Ascending aorta (tissue), 2 donors: ENCODE measurements at regions not wholly inside any gene's neighbourhood (a gene's known extent, or its start where the extent isn't known, plus 50 kb on each side); places are given as distances from the start of the nearest gene placed in this dataset.

ENCODE experiments used
- DNase-seq, 2 donors: peaks; one replicate each; pipeline ENCODE4 v3.0.0-alpha.2; 2019; ENCODE audit warnings: low spot score in 2 of 2
- H3K27ac ChIP-seq, 2 donors: fragments of 200-600 bp; sonication (generic); one replicate each; pipeline ENCODE4 v1.5.1; 2016 to 2017; ENCODE audit warnings: mild to moderate bottlenecking in 1 of 2
- H3K27me3 ChIP-seq: fragments of 200-600 bp; sonication (generic); one replicate; pipeline ENCODE4 v1.5.1; 2017
- H3K36me3 ChIP-seq, 2 donors: fragments of 200-600 bp; sonication (generic); one replicate each; pipeline ENCODE4 v1.5.1; 2016
- H3K4me1 ChIP-seq, 2 donors: fragments of 200-600 bp; sonication (generic); one replicate each; pipeline ENCODE4 v1.5.1; 2016 to 2017; ENCODE audit warnings: mild to moderate bottlenecking in 1 of 2
- H3K4me3 ChIP-seq, 2 donors: fragments of 200-600 bp; sonication (generic); one replicate each; pipeline ENCODE4 v1.5.1; 2016 to 2017; ENCODE audit warnings: mild to moderate bottlenecking in 1 of 2
- H3K9me3 ChIP-seq, 2 donors: fragments of 200-600 bp; sonication (generic); one replicate each; pipeline ENCODE4 v1.5.1; 2016
- intact Hi-C: fragments of 100-400 bp; cut with DNase I; formaldehyde crosslinking; loops from one replicate; pipeline ENCODE4 v1.15.1; 2023
- TF ChIP-seq, protein P1 (sequence below), 3 experiments: fragments of 200-600 bp in 2 of 3; fragments of 450-650 bp in 1 of 3; sonication (generic) in 2 of 3; IDR thresholded peaks; one replicate each; pipeline ENCODE4 v1.5.1; 2016 to 2019; ENCODE audit warnings: antibody characterized with exemption in 3 of 3, mild to moderate bottlenecking in 1 of 3, moderate library complexity in 1 of 3

DNA sequence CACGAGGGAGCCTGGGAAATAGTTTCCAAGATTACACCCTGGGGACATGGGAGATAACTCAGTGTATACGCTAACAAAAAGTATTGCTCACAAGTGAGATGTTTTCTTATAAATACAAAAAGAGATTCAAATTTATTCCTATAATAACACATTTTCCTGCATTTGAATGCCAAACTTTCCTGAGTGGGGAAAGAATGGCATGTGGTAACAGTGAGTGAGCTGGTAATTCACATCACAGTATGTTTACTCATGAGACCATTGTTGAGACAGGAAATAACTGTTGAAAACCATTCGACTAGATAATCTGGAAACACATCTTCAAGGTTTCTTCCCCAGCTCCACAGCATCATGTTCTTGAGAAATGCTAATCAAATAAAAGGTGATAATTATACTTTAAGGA lies 109.1 kb downstream of the TASL start:
- no peaks in the 10 kb centered on the region for H3K27me3 ChIP-seq
- no peaks in the 10 kb centered on the region for H3K4me1 ChIP-seq
- H3K27ac ChIP-seq: no peak overlapping the region
- no peak for DNase-seq
- no peaks in the 10 kb centered on the region for H3K9me3 ChIP-seq
- H3K4me3 ChIP-seq: no peak overlapping the region
- TF ChIP-seq, protein P1, sequence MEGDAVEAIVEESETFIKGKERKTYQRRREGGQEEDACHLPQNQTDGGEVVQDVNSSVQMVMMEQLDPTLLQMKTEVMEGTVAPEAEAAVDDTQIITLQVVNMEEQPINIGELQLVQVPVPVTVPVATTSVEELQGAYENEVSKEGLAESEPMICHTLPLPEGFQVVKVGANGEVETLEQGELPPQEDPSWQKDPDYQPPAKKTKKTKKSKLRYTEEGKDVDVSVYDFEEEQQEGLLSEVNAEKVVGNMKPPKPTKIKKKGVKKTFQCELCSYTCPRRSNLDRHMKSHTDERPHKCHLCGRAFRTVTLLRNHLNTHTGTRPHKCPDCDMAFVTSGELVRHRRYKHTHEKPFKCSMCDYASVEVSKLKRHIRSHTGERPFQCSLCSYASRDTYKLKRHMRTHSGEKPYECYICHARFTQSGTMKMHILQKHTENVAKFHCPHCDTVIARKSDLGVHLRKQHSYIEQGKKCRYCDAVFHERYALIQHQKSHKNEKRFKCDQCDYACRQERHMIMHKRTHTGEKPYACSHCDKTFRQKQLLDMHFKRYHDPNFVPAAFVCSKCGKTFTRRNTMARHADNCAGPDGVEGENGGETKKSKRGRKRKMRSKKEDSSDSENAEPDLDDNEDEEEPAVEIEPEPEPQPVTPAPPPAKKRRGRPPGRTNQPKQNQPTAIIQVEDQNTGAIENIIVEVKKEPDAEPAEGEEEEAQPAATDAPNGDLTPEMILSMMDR (IDR thresholded peaks at IDR 0.05): no peak
- intact Hi-C loops: no loop called here
- no peaks in the 10 kb centered on the region for H3K36me3 ChIP-seq
